ENCODE measurements at regions not wholly inside any gene's neighbourhood (a gene's known extent, or its start where the extent isn't known, plus 50 kb on each side); places are given as distances from the start of the nearest gene placed in this dataset.

DNA sequence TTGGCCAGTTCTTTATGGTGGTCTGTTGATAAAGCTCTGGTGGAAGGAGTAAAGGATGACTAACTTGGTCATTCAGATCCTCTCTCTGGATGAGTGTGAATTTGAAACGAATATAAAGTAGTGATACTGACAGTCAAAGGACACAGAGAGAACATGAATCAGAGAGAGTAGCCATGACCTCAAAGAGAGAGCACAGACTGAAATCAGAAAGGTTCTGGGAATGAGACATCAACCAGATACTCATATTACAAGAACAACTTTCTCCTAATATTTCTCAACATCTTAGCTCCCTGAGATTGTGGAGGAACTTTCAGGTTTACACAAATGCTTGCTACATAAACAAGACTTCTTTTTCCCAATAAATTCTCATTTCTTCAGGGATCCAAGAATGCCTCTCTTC, 849.1 kb upstream of the CHAC2 start (continued):
- TF ChIP-seq, protein P1, sequence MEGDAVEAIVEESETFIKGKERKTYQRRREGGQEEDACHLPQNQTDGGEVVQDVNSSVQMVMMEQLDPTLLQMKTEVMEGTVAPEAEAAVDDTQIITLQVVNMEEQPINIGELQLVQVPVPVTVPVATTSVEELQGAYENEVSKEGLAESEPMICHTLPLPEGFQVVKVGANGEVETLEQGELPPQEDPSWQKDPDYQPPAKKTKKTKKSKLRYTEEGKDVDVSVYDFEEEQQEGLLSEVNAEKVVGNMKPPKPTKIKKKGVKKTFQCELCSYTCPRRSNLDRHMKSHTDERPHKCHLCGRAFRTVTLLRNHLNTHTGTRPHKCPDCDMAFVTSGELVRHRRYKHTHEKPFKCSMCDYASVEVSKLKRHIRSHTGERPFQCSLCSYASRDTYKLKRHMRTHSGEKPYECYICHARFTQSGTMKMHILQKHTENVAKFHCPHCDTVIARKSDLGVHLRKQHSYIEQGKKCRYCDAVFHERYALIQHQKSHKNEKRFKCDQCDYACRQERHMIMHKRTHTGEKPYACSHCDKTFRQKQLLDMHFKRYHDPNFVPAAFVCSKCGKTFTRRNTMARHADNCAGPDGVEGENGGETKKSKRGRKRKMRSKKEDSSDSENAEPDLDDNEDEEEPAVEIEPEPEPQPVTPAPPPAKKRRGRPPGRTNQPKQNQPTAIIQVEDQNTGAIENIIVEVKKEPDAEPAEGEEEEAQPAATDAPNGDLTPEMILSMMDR (conservative IDR thresholded peaks at IDR 0.05; ENCODE audit: low read depth in 2 of 2) = no peak
- no peak for TF ChIP-seq POLR2AphosphoS5 (IDR thresholded peaks at IDR 0.05; ENCODE audit: low read depth)
- no peak for TF ChIP-seq CREB1 (CRISPR knock-in tag; IDR thresholded peaks at IDR 0.05; ENCODE audit: low read depth)

DNA sequence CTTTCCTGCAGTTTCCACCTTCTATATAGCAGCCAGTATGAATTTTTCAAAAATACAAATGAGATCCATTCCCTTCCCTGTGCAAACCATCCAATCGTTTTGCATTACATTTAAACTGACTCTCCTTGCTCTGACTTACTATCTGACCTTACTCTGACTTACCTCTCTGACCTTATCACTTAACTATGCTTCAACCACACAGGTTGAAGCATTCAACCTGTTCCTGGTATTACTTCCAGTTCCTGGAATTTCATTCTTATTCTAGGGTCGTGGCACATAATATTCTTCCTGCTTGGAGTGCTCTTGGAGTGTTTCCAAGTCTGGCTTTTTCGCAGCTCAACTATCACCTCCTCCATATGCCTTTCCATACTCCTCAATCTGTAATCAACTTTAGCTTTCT, 850.6 kb upstream of the CHAC2 start:
- no peaks in the 10 kb centered on the region for H3K9me2 ChIP-seq (ENCODE audit: insufficient read depth)
- H3K4me2 ChIP-seq = no peak overlapping the region
- no peaks in the 10 kb centered on the region for H3K27me3 ChIP-seq (ENCODE audit: insufficient read depth)
- no peak overlapping the region for H3K4me3 ChIP-seq
- no peaks in the 10 kb centered on the region for H3K4me1 Mint-ChIP-seq
- no peaks in the 10 kb centered on the region for H3K36me3 Mint-ChIP-seq (ENCODE audit: low read depth)
- H4K20me1 ChIP-seq (replicated peaks; ENCODE audit: insufficient read depth) = no peaks in the 10 kb centered on the region
- H3K27ac ChIP-seq (ENCODE audit: low read depth) = no peak overlapping the region
- no peaks in the 10 kb centered on the region for H3K9me3 Mint-ChIP-seq
- ATAC-seq (no peak), DNase-seq (ENCODE audit: low spot score) (no peak)
- H3K4me1 ChIP-seq (ENCODE audit: insufficient read depth) = no peaks in the 10 kb centered on the region
- H2AFZ ChIP-seq = no peak overlapping the region
- TF ChIP-seq ZNF114 (CRISPR knock-in tag; IDR thresholded peaks at IDR 0.05) (no peak), EZH2phosphoT487 (IDR thresholded peaks at IDR 0.05; ENCODE audit: unreplicated experiment) (no peak), JUNB (IDR thresholded peaks at IDR 0.05; ENCODE audit: unreplicated experiment) (no peak)
- no peaks in the 10 kb centered on the region for H3K36me3 ChIP-seq (ENCODE audit: insufficient read depth)
- H3F3A ChIP-seq (replicated peaks; ENCODE audit: low read depth) = no peaks in the 10 kb centered on the region
- H3K27ac Mint-ChIP-seq = no peak overlapping the region
- no peak overlapping the region for H3K4me3 Mint-ChIP-seq
- no peaks in the 10 kb centered on the region for H3K27me3 Mint-ChIP-seq (ENCODE audit: insufficient read depth, low read depth, poor library complexity)
- H3K79me2 ChIP-seq (replicated peaks; ENCODE audit: insufficient read depth) = no peaks in the 10 kb centered on the region

DNA sequence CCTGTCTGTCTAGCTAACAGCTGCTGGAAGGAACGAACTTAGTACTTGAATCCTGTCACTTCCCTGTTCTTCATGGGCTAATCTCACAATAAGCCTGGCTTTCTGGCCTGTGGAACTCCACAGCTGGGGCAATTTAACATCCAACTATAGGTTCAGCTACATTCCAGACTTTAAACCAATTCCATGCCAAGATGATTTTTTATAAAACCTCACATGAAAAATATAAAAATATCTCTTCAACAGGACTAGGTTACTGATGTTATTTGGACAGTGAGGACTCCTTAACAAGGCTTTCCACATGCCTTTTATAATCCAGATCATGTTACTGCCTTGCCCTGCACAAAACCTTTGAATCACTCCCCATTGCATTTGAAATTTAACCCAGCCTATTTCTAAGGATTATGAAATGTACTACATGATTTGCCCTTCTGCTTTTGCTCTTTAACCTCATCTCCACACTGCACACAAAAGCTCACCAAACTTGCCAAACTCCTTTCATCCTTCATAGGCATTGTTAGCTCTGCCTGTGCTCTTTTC, 863.2 kb upstream of the CHAC2 start:
- Histone ChIP-seq H2AFZ (no peak overlapping the region), H3K4me1 (ENCODE audit: insufficient read depth) (no peaks in the 10 kb centered on the region), H3K27me3 (ENCODE audit: insufficient read depth) (no peaks in the 10 kb centered on the region), H3K79me2 (replicated peaks; ENCODE audit: insufficient read depth) (no peaks in the 10 kb centered on the region), H3K4me3 (no peak overlapping the region), H4K20me1 (replicated peaks; ENCODE audit: insufficient read depth) (no peaks in the 10 kb centered on the region), H3K9me2 (ENCODE audit: insufficient read depth) (no peaks in the 10 kb centered on the region), H3K36me3 (ENCODE audit: insufficient read depth) (peaks cover 4% of the 10 kb centered on the region), H3F3A (replicated peaks; ENCODE audit: low read depth) (no peaks in the 10 kb centered on the region), H3K4me2 (no peak overlapping the region), H3K27ac (ENCODE audit: low read depth) (no peak overlapping the region)
- H3K4me1 Mint-ChIP-seq = no peaks in the 10 kb centered on the region
- no peaks in the 10 kb centered on the region for H3K27me3 Mint-ChIP-seq (ENCODE audit: insufficient read depth, low read depth, poor library complexity)
- peaks cover 34% of the 10 kb centered on the region for H3K9me3 Mint-ChIP-seq
- H3K27ac Mint-ChIP-seq = no peak overlapping the region
- no peak for ATAC-seq
- no peak for DNase-seq (ENCODE audit: low spot score)
- H3K36me3 Mint-ChIP-seq (ENCODE audit: low read depth) = peaks cover 27% of the 10 kb centered on the region; the same call in 2 of the 3 replicates
- no peak overlapping the region for H3K4me3 Mint-ChIP-seq
- TF ChIP-seq, protein P2, sequence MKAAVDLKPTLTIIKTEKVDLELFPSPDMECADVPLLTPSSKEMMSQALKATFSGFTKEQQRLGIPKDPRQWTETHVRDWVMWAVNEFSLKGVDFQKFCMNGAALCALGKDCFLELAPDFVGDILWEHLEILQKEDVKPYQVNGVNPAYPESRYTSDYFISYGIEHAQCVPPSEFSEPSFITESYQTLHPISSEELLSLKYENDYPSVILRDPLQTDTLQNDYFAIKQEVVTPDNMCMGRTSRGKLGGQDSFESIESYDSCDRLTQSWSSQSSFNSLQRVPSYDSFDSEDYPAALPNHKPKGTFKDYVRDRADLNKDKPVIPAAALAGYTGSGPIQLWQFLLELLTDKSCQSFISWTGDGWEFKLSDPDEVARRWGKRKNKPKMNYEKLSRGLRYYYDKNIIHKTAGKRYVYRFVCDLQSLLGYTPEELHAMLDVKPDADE (IDR thresholded peaks at IDR 0.05) = no peak
- no peak for TF ChIP-seq CREB1 (CRISPR knock-in tag; IDR thresholded peaks at IDR 0.05; ENCODE audit: low read depth)
- no peak for TF ChIP-seq EZH2phosphoT487 (IDR thresholded peaks at IDR 0.05; ENCODE audit: unreplicated experiment)
- TF ChIP-seq JUNB (IDR thresholded peaks at IDR 0.05; ENCODE audit: unreplicated experiment) = no peak
- TF ChIP-seq STAT1 (IDR thresholded peaks at IDR 0.05; ENCODE audit: unreplicated experiment) = no peak
- TF ChIP-seq, protein P1 (conservative IDR thresholded peaks at IDR 0.05; ENCODE audit: low read depth in 2 of 2) = no peak
- TF ChIP-seq, protein P3, sequence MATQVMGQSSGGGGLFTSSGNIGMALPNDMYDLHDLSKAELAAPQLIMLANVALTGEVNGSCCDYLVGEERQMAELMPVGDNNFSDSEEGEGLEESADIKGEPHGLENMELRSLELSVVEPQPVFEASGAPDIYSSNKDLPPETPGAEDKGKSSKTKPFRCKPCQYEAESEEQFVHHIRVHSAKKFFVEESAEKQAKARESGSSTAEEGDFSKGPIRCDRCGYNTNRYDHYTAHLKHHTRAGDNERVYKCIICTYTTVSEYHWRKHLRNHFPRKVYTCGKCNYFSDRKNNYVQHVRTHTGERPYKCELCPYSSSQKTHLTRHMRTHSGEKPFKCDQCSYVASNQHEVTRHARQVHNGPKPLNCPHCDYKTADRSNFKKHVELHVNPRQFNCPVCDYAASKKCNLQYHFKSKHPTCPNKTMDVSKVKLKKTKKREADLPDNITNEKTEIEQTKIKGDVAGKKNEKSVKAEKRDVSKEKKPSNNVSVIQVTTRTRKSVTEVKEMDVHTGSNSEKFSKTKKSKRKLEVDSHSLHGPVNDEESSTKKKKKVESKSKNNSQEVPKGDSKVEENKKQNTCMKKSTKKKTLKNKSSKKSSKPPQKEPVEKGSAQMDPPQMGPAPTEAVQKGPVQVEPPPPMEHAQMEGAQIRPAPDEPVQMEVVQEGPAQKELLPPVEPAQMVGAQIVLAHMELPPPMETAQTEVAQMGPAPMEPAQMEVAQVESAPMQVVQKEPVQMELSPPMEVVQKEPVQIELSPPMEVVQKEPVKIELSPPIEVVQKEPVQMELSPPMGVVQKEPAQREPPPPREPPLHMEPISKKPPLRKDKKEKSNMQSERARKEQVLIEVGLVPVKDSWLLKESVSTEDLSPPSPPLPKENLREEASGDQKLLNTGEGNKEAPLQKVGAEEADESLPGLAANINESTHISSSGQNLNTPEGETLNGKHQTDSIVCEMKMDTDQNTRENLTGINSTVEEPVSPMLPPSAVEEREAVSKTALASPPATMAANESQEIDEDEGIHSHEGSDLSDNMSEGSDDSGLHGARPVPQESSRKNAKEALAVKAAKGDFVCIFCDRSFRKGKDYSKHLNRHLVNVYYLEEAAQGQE (IDR thresholded peaks at IDR 0.05; ENCODE audit: unreplicated experiment) = no peak
- TF ChIP-seq ZNF114 (CRISPR knock-in tag; IDR thresholded peaks at IDR 0.05) = no peak
- no peak for TF ChIP-seq POLR2AphosphoS5 (IDR thresholded peaks at IDR 0.05; ENCODE audit: low read depth)
- TF ChIP-seq EZH2 (IDR thresholded peaks at IDR 0.05; ENCODE audit: low read depth, unreplicated experiment) = no peak

All from GM23338 (cell line).